ENCODE measurements at regions not wholly inside any gene's neighbourhood (a gene's known extent, or its start where the extent isn't known, plus 50 kb on each side); places are given as distances from the start of the nearest gene placed in this dataset.

GRCh38 chr12:115261691-115262398, 577.9 kb upstream of the TBX3 start:
- DNase-seq (ENCODE audit: low spot score): no peak
- no peak overlapping the region for H3K4me3 ChIP-seq
- no peak for ATAC-seq (ENCODE audit: insufficient number of reproducible peaks, low FRiP score, low read depth)
- H3K36me3 ChIP-seq: no peaks in the 10 kb centered on the region
- TF ChIP-seq CTCF (IDR thresholded peaks at IDR 0.05): no peak
- no peaks in the 10 kb centered on the region for H3K4me1 ChIP-seq (ENCODE audit: control insufficient read depth in 1 of 2, low read depth in 2 of 2)
- H3K9me3 ChIP-seq: no peaks in the 10 kb centered on the region
- H3K27ac ChIP-seq: no peak overlapping the region
- H3K27me3 ChIP-seq (replicated peaks; ENCODE audit: insufficient read depth): no peaks in the 10 kb centered on the region

- no peaks in the 10 kb centered on the region for H3K27me3 ChIP-seq (replicated peaks; ENCODE audit: insufficient read depth)
- no peaks in the 10 kb centered on the region for H3K9me3 ChIP-seq
- H3K4me1 ChIP-seq (ENCODE audit: control insufficient read depth in 1 of 2, low read depth in 2 of 2): no peaks in the 10 kb centered on the region
- H3K27ac ChIP-seq: no peak overlapping the region
- TF ChIP-seq CTCF (IDR thresholded peaks at IDR 0.05): no peak
- no peaks in the 10 kb centered on the region for H3K36me3 ChIP-seq
- no peak for DNase-seq (ENCODE audit: low spot score)
- ATAC-seq (ENCODE audit: insufficient number of reproducible peaks, low FRiP score, low read depth): no peak
- H3K4me3 ChIP-seq: no peak overlapping the region
These were observed 577.0 kb upstream of the TBX3 start for GRCh38 chr12:115260762-115261675.

GRCh38 chr12:115259968-115260747, 576.2 kb upstream of the TBX3 start:
- Histone ChIP-seq H3K27me3 (replicated peaks; ENCODE audit: insufficient read depth) (no peaks in the 10 kb centered on the region), H3K36me3 (no peaks in the 10 kb centered on the region), H3K4me1 (ENCODE audit: control insufficient read depth in 1 of 2, low read depth in 2 of 2) (no peaks in the 10 kb centered on the region), H3K27ac (no peak overlapping the region), H3K9me3 (no peaks in the 10 kb centered on the region), H3K4me3 (no peak overlapping the region)
- no peak for TF ChIP-seq CTCF (IDR thresholded peaks at IDR 0.05)
- ATAC-seq (ENCODE audit: insufficient number of reproducible peaks, low FRiP score, low read depth): no peak
- DNase-seq (ENCODE audit: low spot score): no peak

GRCh38 chr12:115257791-115258190, 573.8 kb upstream of the TBX3 start:
- Histone ChIP-seq H3K36me3 (no peaks in the 10 kb centered on the region), H3K4me1 (ENCODE audit: control insufficient read depth in 1 of 2, low read depth in 2 of 2) (no peaks in the 10 kb centered on the region), H3K9me3 (no peaks in the 10 kb centered on the region), H3K27ac (no peak overlapping the region), H3K4me3 (no peak overlapping the region), H3K27me3 (replicated peaks; ENCODE audit: insufficient read depth) (no peaks in the 10 kb centered on the region)
- no peak for TF ChIP-seq CTCF (IDR thresholded peaks at IDR 0.05)
- ATAC-seq (ENCODE audit: insufficient number of reproducible peaks, low FRiP score, low read depth) (no peak), DNase-seq (ENCODE audit: low spot score) (no peak)

- H3K4me1 ChIP-seq (ENCODE audit: control insufficient read depth in 1 of 2, low read depth in 2 of 2): no peaks in the 10 kb centered on the region
- no peak for TF ChIP-seq CTCF (IDR thresholded peaks at IDR 0.05)
These were observed 572.0 kb upstream of the TBX3 start for GRCh38 chr12:115255962-115256361.

More at GRCh38 chr12:115255962-115256361, 572.0 kb upstream of the TBX3 start:
- Histone ChIP-seq H3K36me3 (no peaks in the 10 kb centered on the region), H3K4me3 (no peak overlapping the region), H3K27ac (no peak overlapping the region), H3K27me3 (replicated peaks; ENCODE audit: insufficient read depth) (no peaks in the 10 kb centered on the region), H3K9me3 (no peaks in the 10 kb centered on the region)
- DNase-seq (ENCODE audit: low spot score): no peak
- no peak for ATAC-seq (ENCODE audit: insufficient number of reproducible peaks, low FRiP score, low read depth)

All from thoracic aorta (tissue), 2 donors.